Activated T-cell treated with anti-CD3 and anti-CD28 coated beads for 1 hour (primary cell): ENCODE measurements at regions not wholly inside any gene's neighbourhood (a gene's known extent, or its start where the extent isn't known, plus 50 kb on each side); places are given as distances from the start of the nearest gene placed in this dataset.
"Not testable (repeated sequence)": the region's sequence is repeated elsewhere in the genome, so short reads cannot be mapped to it uniquely, and the experiment has no call there.

Source experiments
- DNase-seq: peaks from one replicate; pipeline ENCODE4 v3.0.0-alpha.2; 2020; ENCODE audit warnings: low read depth

- no peak for DNase-seq
Measured at GRCh38 chr14:30305346-30305745, 253.6 kb upstream of the G2E3 start.

- DNase-seq = no peak
Measured at GRCh38 chr14:30309405-30309804, 249.6 kb upstream of the G2E3 start.

- DNase-seq = no peak
Measured at GRCh38 chr14:30312214-30312613, 246.7 kb upstream of the G2E3 start.

GRCh38 chr14:30317729-30318128, 241.2 kb upstream of the G2E3 start:
- no peak for DNase-seq

GRCh38 chr14:30322819-30323218, 236.1 kb upstream of the G2E3 start:
- DNase-seq = no peak

GRCh38 chr14:30330033-30330432, 228.9 kb upstream of the G2E3 start:
- DNase-seq = no peak

GRCh38 chr14:30330445-30330844, 228.5 kb upstream of the G2E3 start:
- DNase-seq = no peak

- no peak for DNase-seq
Measured at GRCh38 chr14:30331030-30331429, 227.9 kb upstream of the G2E3 start.

GRCh38 chr14:30332374-30332773, 226.6 kb upstream of the G2E3 start:
- no peak for DNase-seq

- no peak for DNase-seq
Measured at GRCh38 chr14:30333934-30334333, 225.0 kb upstream of the G2E3 start.

- DNase-seq = no peak
Measured at GRCh38 chr14:30337456-30337855, 221.5 kb upstream of the G2E3 start.

GRCh38 chr14:30339311-30339901, 219.6 kb upstream of the G2E3 start:
- no peak for DNase-seq

GRCh38 chr14:30340495-30340894, 218.5 kb upstream of the G2E3 start:
- no peak for DNase-seq

GRCh38 chr14:30345511-30345910, 213.4 kb upstream of the G2E3 start:
- DNase-seq = no peak

GRCh38 chr14:30348445-30348844, 210.5 kb upstream of the G2E3 start:
- no peak for DNase-seq

GRCh38 chr14:30349520-30349919, 209.4 kb upstream of the G2E3 start:
- DNase-seq = no peak

- no peak for DNase-seq
Measured at GRCh38 chr14:30354439-30354838, 204.5 kb upstream of the G2E3 start.

- no peak for DNase-seq
Measured at GRCh38 chr14:30355431-30355913, 203.5 kb upstream of the G2E3 start.

- DNase-seq = no peak
Measured at GRCh38 chr14:30356438-30357202, 202.3 kb upstream of the G2E3 start.

GRCh38 chr14:30357791-30358190, 201.2 kb upstream of the G2E3 start:
- no peak for DNase-seq

GRCh38 chr14:30362369-30363218, 196.4 kb upstream of the G2E3 start:
- DNase-seq = no peak

GRCh38 chr14:30363219-30363880, 195.6 kb upstream of the G2E3 start:
- not testable (repeated sequence) for DNase-seq
